HepG2 (cell line): ENCODE measurements at regions not wholly inside any gene's neighbourhood (a gene's known extent, or its start where the extent isn't known, plus 50 kb on each side); places are given as distances from the start of the nearest gene placed in this dataset.
A peak's percentile ranks its signal among the peaks of the same experiment; 100 is the strongest.
"Not testable (repeated sequence)": the region's sequence is repeated elsewhere in the genome, so short reads cannot be mapped to it uniquely, and the experiment has no call there.

Source experiments
- ATAC-seq: fragments of 200-7000 bp; cut with Tn5 transposase; 3 replicates; pipeline ENCODE4 v1.9.1; 2020; ENCODE audit warnings: mild to moderate bottlenecking, moderate library complexity
- BruUV-seq: library from RNA; stranded (reverse); fragments of 400-500 nt; replicated peaks from 2 replicates; lab custom pipeline; 2021; lab: Mats Ljungman, UMichigan
- CTCF ChIA-PET: fragments of 300-600 bp; formaldehyde crosslinking; extraction: SDS; loops from one replicate; lab custom pipeline; 2021; ENCODE audit warnings: low total read pairs, inconsistent platforms, low intra/inter-chr PET ratio; lab: Yijun Ruan, JAX
- POLR2A ChIA-PET: fragments of 350-600 bp; sonication (Branson Sonifier 250); formaldehyde crosslinking; loops from one replicate; lab custom pipeline; 2020; ENCODE audit warnings: antibody characterized with exemption, inconsistent platforms; lab: Yijun Ruan, JAX
- DNase-seq: peaks from one replicate; pipeline ENCODE4 v3.0.0-alpha.2; 2015; ENCODE audit warnings: low spot score
- FAIRE-seq: peaks from 3 replicates; lab custom pipeline; 2011; peaks lifted over from hg19 to GRCh38; lab: Jason Lieb, UNC
- H2AFZ ChIP-seq: one replicate; pipeline ENCODE4 v1.6.1; 2011; ENCODE audit warnings: low read length, inconsistent platforms
- H3K27ac ChIP-seq: fragments of 300-600 bp; 3 replicates; pipeline ENCODE4 v1.8.0; 2011; ENCODE audit warnings: mixed run types, mild to moderate bottlenecking, mixed read lengths, low read length, inconsistent platforms; ENCODE audit not compliant: insufficient read depth; ENCODE audit errors: extremely low read length
- H3K27me3 ChIP-seq, 2 experiments: fragments of 200-600 bp in 1 of 2; 2 replicates in 1 of 2; 3 replicates in 1 of 2; pipeline versions ENCODE4 v1.6.0 to v1.8.0; 2011; ENCODE audit warnings: low read length in 2 of 2, mild to moderate bottlenecking in 2 of 2, moderate library complexity in 2 of 2, inconsistent platforms in 1 of 2; ENCODE audit not compliant: insufficient read depth in 2 of 2, control insufficient read depth in 1 of 2
- H3K36me3 ChIP-seq, 2 experiments: fragments of 200-600 bp in 1 of 2; replicated peaks in 1 of 2; 2 replicates in 1 of 2; 3 replicates in 1 of 2; pipeline versions ENCODE4 v1.5.1 to v1.8.0; 2011; ENCODE audit warnings: low read length in 2 of 2, inconsistent platforms in 1 of 2; ENCODE audit not compliant: insufficient read depth in 2 of 2, control insufficient read depth in 1 of 2
- H3K4me1 ChIP-seq: 2 replicates; pipeline ENCODE4 v1.5.1; 2012; ENCODE audit warnings: low read length, inconsistent platforms; ENCODE audit not compliant: insufficient read depth
- H3K4me2 ChIP-seq: 2 replicates; pipeline ENCODE4 v1.6.0; 2011; ENCODE audit warnings: low read depth, low read length, inconsistent platforms
- H3K4me3 ChIP-seq, 3 experiments: fragments of 200-600 bp in 1 of 3; sonication (generic), shearing (Covaris generic) in 1 of 3; replicated peaks in 1 of 3; 2 replicates each; pipeline ENCODE4 v1.5.1; 2011 to 2016; ENCODE audit warnings: low read length in 3 of 3, inconsistent platforms in 2 of 3, low read depth in 2 of 3, mild to moderate bottlenecking in 2 of 3, control low read depth in 1 of 3, mixed read lengths in 1 of 3; ENCODE audit not compliant: insufficient read depth in 1 of 3
- H3K79me2 ChIP-seq: one replicate; pipeline ENCODE4 v1.6.1; 2011; ENCODE audit warnings: low read length, inconsistent platforms; ENCODE audit not compliant: insufficient read depth
- H3K9ac ChIP-seq: 2 replicates; pipeline ENCODE4 v1.6.0; 2011; ENCODE audit warnings: mild to moderate bottlenecking, low read depth, low read length, inconsistent platforms; ENCODE audit not compliant: insufficient read depth
- H3K9me3 ChIP-seq: 2 replicates; pipeline ENCODE4 v1.5.1; 2012; ENCODE audit warnings: mild to moderate bottlenecking, low read length
- H4K20me1 ChIP-seq: 2 replicates; pipeline ENCODE4 v1.6.0; 2011; ENCODE audit warnings: inconsistent platforms, mild to moderate bottlenecking, low read length, moderate library complexity; ENCODE audit not compliant: insufficient read depth
- HNF4A ChIP-seq: sonication (generic); formaldehyde crosslinking; IDR thresholded peaks from 2 replicates; pipeline ENCODE4 v1.4.0; 2020; ENCODE audit warnings: missing genetic modification reagents
- WGBS: methylation state at CpG from one replicate; pipeline ENCODE4 v1.1.6; 2017; ENCODE audit warnings: low lambda C conversion rate; 5-methylcytosine and 5-hydroxymethylcytosine counted together
- in situ Hi-C: cut with HindIII; loops from 2 replicates; pipeline ENCODE4 v1.10.0; 2017; ENCODE audit warnings: low pct_unique_long_range_greater_than_20kb; ENCODE audit not compliant: extremely low pct_ligation_motif_present
- intact Hi-C: fragments of 100-400 bp; cut with micrococcal nuclease; formaldehyde crosslinking; loops from one replicate; pipeline ENCODE4 v1.10.0; 2022; ENCODE audit not compliant: unreplicated experiment
- TF ChIP-seq, protein P1 (sequence below): sonication (generic); formaldehyde crosslinking; IDR thresholded peaks from 2 replicates; pipeline ENCODE4 v1.5.0; 2020; ENCODE audit warnings: mild to moderate bottlenecking, missing genetic modification reagents, moderate library complexity

- in situ Hi-C loops, intact Hi-C loops, H3K9ac ChIP-seq: not testable (repeated sequence)
Observed at GRCh38 chr2:89222063-89222732, 530.7 kb downstream of the RPIA start.

DNA sequence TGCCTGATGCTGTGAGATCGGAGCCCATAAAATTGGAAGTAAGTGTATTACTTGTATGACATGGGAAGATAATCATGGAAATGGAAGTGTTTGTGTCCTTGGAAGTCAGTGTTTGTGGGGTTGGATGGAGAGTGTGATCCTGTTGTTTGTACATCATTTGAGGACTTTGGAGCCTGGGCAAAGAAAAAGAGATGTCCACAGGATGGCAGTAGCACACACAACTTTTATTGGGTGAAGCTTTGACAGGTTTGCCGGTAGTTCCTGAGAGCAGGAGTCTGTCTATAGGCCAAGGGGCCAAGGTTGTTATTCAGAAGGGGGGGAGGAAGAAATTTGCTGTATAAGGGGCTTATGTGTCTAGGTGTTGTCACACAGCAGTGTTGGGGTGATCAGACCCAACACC lies 533.3 kb downstream of the RPIA start:
- H3K4me1 ChIP-seq, POLR2A ChIA-PET, H3K27me3 ChIP-seq, FAIRE-seq, H3K9ac ChIP-seq, intact Hi-C loops, in situ Hi-C loops, H3K4me3 ChIP-seq, H3K27ac ChIP-seq, H3K79me2 ChIP-seq, BruUV-seq, H3K9me3 ChIP-seq, H4K20me1 ChIP-seq, H2AFZ ChIP-seq, CTCF ChIA-PET, H3K36me3 ChIP-seq, H3K4me2 ChIP-seq: not testable (repeated sequence)
- ATAC-seq (peak; percentile 84), DNase-seq (peak; percentile 15)
- 0 out of 2 replicates have a peak, but pooled peaks have one; percentile 15 for TF ChIP-seq HNF4A (CRISPR knock-in tag)
- TF ChIP-seq, protein P1, sequence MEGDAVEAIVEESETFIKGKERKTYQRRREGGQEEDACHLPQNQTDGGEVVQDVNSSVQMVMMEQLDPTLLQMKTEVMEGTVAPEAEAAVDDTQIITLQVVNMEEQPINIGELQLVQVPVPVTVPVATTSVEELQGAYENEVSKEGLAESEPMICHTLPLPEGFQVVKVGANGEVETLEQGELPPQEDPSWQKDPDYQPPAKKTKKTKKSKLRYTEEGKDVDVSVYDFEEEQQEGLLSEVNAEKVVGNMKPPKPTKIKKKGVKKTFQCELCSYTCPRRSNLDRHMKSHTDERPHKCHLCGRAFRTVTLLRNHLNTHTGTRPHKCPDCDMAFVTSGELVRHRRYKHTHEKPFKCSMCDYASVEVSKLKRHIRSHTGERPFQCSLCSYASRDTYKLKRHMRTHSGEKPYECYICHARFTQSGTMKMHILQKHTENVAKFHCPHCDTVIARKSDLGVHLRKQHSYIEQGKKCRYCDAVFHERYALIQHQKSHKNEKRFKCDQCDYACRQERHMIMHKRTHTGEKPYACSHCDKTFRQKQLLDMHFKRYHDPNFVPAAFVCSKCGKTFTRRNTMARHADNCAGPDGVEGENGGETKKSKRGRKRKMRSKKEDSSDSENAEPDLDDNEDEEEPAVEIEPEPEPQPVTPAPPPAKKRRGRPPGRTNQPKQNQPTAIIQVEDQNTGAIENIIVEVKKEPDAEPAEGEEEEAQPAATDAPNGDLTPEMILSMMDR (CRISPR knock-in tag), result peak; percentile 16; the same call in 1 of the 2 replicates
- WGBS, result 27% methylated on average over 2 of the region's 2 CpGs

More at GRCh38 chr2:89222063-89222732, 530.7 kb downstream of the RPIA start:
- H2AFZ ChIP-seq, H3K27ac ChIP-seq, H3K4me1 ChIP-seq, H4K20me1 ChIP-seq, H3K9me3 ChIP-seq, H3K4me3 ChIP-seq, ATAC-seq, H3K36me3 ChIP-seq, H3K4me2 ChIP-seq, DNase-seq, H3K27me3 ChIP-seq, H3K79me2 ChIP-seq, BruUV-seq, FAIRE-seq, CTCF ChIA-PET, POLR2A ChIA-PET: not testable (repeated sequence)
- WGBS, result 2% methylated on average over 2 of the region's 2 CpGs

- intact Hi-C loops, CTCF ChIA-PET, H4K20me1 ChIP-seq, H3K4me1 ChIP-seq, H3K9ac ChIP-seq, H3K27me3 ChIP-seq, H3K9me3 ChIP-seq, BruUV-seq, FAIRE-seq, H3K4me3 ChIP-seq, ATAC-seq, H3K79me2 ChIP-seq, in situ Hi-C loops, POLR2A ChIA-PET, H3K27ac ChIP-seq, DNase-seq, H3K4me2 ChIP-seq, H3K36me3 ChIP-seq, H2AFZ ChIP-seq: not testable (repeated sequence)
- 13% methylated on average over 4 of the region's 6 CpGs for WGBS
Observed at GRCh38 chr2:89229979-89230378, 538.5 kb downstream of the RPIA start.

- FAIRE-seq, CTCF ChIA-PET, H3K4me3 ChIP-seq, H3K4me1 ChIP-seq, ATAC-seq, H2AFZ ChIP-seq, H3K4me2 ChIP-seq, H3K27ac ChIP-seq, DNase-seq, intact Hi-C loops, H3K79me2 ChIP-seq, POLR2A ChIA-PET, H3K36me3 ChIP-seq, BruUV-seq, H3K27me3 ChIP-seq, H3K9me3 ChIP-seq, in situ Hi-C loops, H4K20me1 ChIP-seq, H3K9ac ChIP-seq: not testable (repeated sequence)
- WGBS, result 0% methylated on average over 1 of the region's 2 CpGs
Observed at GRCh38 chr2:89231241-89231640, 539.8 kb downstream of the RPIA start.
